ENCODE measurements at regions not wholly inside any gene's neighbourhood (a gene's known extent, or its start where the extent isn't known, plus 50 kb on each side); places are given as distances from the start of the nearest gene placed in this dataset.

DNA sequence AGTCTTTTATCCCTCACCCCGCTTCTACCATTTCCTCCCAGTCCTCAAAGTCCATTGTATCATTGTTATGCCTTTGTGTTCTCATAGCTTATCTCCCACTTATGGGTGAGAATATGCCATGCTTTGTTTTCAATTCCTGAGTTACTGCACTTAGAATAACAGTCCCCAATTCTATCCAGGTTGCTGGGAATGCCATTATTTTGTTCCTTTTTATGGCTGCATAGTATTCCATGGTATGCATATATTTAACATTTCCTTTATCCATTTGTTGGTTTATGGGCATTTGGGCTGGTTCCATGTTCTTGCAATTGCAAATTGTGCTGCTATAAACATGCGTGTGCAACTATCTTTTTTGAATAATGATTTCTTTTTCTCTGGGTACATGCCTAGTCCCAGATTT, 114.9 kb downstream of the VPREB1 start (continued):
- TF ChIP-seq KDM1A (IDR thresholded peaks at IDR 0.05; ENCODE audit: low read depth) (no peak), TFCP2L1 (CRISPR knock-in tag; IDR thresholded peaks at IDR 0.05) (no peak)
- TF ChIP-seq, protein P1, sequence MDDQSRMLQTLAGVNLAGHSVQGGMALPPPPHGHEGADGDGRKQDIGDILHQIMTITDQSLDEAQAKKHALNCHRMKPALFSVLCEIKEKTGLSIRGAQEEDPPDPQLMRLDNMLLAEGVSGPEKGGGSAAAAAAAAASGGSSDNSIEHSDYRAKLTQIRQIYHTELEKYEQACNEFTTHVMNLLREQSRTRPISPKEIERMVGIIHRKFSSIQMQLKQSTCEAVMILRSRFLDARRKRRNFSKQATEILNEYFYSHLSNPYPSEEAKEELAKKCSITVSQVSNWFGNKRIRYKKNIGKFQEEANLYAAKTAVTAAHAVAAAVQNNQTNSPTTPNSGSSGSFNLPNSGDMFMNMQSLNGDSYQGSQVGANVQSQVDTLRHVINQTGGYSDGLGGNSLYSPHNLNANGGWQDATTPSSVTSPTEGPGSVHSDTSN (IDR thresholded peaks at IDR 0.05) = no peak

DNA sequence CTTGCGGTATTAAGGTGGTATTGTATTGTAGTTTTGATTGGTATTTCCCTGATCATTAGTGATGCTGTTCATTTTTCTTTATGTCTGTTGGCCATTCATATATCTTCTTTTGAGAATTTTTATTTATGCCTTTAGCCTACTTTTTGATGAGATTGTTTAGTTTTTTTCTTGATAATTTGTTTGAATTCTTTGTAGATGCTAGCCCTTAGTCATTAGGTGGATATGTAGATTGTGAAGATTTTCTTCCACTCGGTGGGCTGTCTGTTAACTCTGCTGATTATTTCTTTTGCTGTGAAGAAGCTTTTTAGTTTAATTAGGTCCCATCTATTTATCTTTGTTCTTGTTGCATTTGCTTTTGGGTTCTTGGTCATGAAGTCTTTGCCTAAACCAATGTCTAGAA, 115.4 kb downstream of the VPREB1 start:
- CTCF ChIA-PET = interaction anchor here (0.8 kb wide), 1 partner anchor 63 kb away, joined by 3 read pairs; no protein-coding TSS in a partner anchor

DNA sequence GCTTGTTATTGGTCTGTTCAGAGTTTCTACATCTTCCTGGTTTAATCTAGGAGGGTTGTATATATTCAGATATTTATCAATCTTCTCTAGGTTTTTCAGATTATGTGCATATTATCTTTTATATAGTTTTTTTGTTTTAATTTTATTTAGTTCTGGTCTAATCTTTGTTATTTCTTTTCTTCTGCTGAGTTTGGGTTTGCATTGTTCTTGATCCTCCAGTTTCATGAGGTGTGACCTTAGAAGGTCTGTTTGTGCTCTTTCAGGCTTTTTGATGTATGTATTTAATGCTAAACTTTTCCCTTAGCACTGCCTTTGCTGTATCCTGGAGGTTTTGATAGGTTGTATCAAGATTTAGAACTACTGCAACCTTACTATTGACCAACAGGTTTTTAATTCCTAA, 117.7 kb downstream of the VPREB1 start:
- CTCF ChIA-PET = no interaction called here
- H3K27ac ChIP-seq = no peak overlapping the region
- no peaks in the 10 kb centered on the region for H3K9me3 ChIP-seq
- POLR2A ChIA-PET = no interaction called here
- H3K4me2 ChIP-seq = no peak overlapping the region
- no peaks in the 10 kb centered on the region for H3K4me1 ChIP-seq
- no peak overlapping the region for H3K4me3 ChIP-seq
- no peak for FAIRE-seq
- no peak for TF ChIP-seq CHD4 (IDR thresholded peaks at IDR 0.05; ENCODE audit: borderline replicate concordance)
- TF ChIP-seq CHD2 (IDR thresholded peaks at IDR 0.05; ENCODE audit: low read length, partially characterized antibody) = no peak
- TF ChIP-seq, protein P2, sequence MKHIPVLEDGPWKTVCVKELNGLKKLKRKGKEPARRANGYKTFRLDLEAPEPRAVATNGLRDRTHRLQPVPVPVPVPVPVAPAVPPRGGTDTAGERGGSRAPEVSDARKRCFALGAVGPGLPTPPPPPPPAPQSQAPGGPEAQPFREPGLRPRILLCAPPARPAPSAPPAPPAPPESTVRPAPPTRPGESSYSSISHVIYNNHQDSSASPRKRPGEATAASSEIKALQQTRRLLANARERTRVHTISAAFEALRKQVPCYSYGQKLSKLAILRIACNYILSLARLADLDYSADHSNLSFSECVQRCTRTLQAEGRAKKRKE (CRISPR knock-in tag; IDR thresholded peaks at IDR 0.05; ENCODE audit: low read depth) = no peak
- TF ChIP-seq FOSB (CRISPR knock-in tag; IDR thresholded peaks at IDR 0.05) = no peak
- no peak for TF ChIP-seq ZFP36 (IDR thresholded peaks at IDR 0.05; ENCODE audit: borderline replicate concordance, partially characterized antibody)
- no peak for TF ChIP-seq SREBF2 (IDR thresholded peaks at IDR 0.05)
- TF ChIP-seq PHF8 (IDR thresholded peaks at IDR 0.05; ENCODE audit: borderline replicate concordance, low read depth) = no peak
- no peak for TF ChIP-seq RAD21 (conservative IDR thresholded peaks at IDR 0.05 in 1 of 2, IDR thresholded peaks at IDR 0.05 in 1 of 2)
- no peak for TF ChIP-seq RFX5 (IDR thresholded peaks at IDR 0.05)
- TF ChIP-seq CBX2 (IDR thresholded peaks at IDR 0.05; ENCODE audit: borderline replicate concordance, low read depth) = no peak
- DNase-seq (ENCODE audit: low read depth in 1 of 2, low spot score in 1 of 2) = no peak
- no peak for ATAC-seq

More for the DNA sequence above, 115.4 kb downstream of the VPREB1 start:
- no peak for ATAC-seq
- POLR2A ChIA-PET = no interaction called here
- WGBS (ENCODE audit: missing lambda C conversion rate) = 51% methylated on average over 2 of the region's 2 CpGs
- Histone ChIP-seq H3K4me2 (no peak overlapping the region), H3K27ac (no peak overlapping the region), H3K4me1 (no peaks in the 10 kb centered on the region), H3K9me3 (no peaks in the 10 kb centered on the region), H3K4me3 (no peak overlapping the region)
- FAIRE-seq = no peak
- TF ChIP-seq FOSB (CRISPR knock-in tag; IDR thresholded peaks at IDR 0.05) = no peak
- TF ChIP-seq, protein P2 (CRISPR knock-in tag; IDR thresholded peaks at IDR 0.05; ENCODE audit: low read depth) = no peak
- no peak for TF ChIP-seq CBX8 (IDR thresholded peaks at IDR 0.05)
- TF ChIP-seq, protein P3, sequence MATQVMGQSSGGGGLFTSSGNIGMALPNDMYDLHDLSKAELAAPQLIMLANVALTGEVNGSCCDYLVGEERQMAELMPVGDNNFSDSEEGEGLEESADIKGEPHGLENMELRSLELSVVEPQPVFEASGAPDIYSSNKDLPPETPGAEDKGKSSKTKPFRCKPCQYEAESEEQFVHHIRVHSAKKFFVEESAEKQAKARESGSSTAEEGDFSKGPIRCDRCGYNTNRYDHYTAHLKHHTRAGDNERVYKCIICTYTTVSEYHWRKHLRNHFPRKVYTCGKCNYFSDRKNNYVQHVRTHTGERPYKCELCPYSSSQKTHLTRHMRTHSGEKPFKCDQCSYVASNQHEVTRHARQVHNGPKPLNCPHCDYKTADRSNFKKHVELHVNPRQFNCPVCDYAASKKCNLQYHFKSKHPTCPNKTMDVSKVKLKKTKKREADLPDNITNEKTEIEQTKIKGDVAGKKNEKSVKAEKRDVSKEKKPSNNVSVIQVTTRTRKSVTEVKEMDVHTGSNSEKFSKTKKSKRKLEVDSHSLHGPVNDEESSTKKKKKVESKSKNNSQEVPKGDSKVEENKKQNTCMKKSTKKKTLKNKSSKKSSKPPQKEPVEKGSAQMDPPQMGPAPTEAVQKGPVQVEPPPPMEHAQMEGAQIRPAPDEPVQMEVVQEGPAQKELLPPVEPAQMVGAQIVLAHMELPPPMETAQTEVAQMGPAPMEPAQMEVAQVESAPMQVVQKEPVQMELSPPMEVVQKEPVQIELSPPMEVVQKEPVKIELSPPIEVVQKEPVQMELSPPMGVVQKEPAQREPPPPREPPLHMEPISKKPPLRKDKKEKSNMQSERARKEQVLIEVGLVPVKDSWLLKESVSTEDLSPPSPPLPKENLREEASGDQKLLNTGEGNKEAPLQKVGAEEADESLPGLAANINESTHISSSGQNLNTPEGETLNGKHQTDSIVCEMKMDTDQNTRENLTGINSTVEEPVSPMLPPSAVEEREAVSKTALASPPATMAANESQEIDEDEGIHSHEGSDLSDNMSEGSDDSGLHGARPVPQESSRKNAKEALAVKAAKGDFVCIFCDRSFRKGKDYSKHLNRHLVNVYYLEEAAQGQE (IDR thresholded peaks at IDR 0.05) = no peak
- TF ChIP-seq CHD4 (IDR thresholded peaks at IDR 0.05; ENCODE audit: borderline replicate concordance) = no peak
- no peak for TF ChIP-seq HDAC2 (IDR thresholded peaks at IDR 0.05)
- no peak for TF ChIP-seq ZNF302 (CRISPR knock-in tag; IDR thresholded peaks at IDR 0.05)
- no peak for TF ChIP-seq POLR2AphosphoS2 (conservative IDR thresholded peaks at IDR 0.05; ENCODE audit: low read length)
- TF ChIP-seq, protein P4, sequence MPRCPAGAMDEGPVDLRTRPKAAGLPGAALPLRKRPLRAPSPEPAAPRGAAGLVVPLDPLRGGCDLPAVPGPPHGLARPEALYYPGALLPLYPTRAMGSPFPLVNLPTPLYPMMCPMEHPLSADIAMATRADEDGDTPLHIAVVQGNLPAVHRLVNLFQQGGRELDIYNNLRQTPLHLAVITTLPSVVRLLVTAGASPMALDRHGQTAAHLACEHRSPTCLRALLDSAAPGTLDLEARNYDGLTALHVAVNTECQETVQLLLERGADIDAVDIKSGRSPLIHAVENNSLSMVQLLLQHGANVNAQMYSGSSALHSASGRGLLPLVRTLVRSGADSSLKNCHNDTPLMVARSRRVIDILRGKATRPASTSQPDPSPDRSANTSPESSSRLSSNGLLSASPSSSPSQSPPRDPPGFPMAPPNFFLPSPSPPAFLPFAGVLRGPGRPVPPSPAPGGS (IDR thresholded peaks at IDR 0.05) = no peak
- no peak for TF ChIP-seq TFCP2L1 (CRISPR knock-in tag; IDR thresholded peaks at IDR 0.05)
- TF ChIP-seq CEBPB (IDR thresholded peaks at IDR 0.05) = no peak
- TF ChIP-seq NPAS2 (CRISPR knock-in tag; IDR thresholded peaks at IDR 0.05; ENCODE audit: borderline replicate concordance) = no peak
- no peak for TF ChIP-seq RCOR1 (IDR thresholded peaks at IDR 0.05; ENCODE audit: low read depth, low read length)
- TF ChIP-seq, protein P5, sequence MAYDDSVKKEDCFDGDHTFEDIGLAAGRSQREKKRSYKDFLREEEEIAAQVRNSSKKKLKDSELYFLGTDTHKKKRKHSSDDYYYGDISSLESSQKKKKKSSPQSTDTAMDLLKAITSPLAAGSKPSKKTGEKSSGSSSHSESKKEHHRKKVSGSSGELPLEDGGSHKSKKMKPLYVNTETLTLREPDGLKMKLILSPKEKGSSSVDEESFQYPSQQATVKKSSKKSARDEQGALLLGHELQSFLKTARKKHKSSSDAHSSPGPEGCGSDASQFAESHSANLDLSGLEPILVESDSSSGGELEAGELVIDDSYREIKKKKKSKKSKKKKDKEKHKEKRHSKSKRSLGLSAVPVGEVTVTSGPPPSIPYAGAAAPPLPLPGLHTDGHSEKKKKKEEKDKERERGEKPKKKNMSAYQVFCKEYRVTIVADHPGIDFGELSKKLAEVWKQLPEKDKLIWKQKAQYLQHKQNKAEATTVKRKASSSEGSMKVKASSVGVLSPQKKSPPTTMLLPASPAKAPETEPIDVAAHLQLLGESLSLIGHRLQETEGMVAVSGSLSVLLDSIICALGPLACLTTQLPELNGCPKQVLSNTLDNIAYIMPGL (CRISPR knock-in tag; IDR thresholded peaks at IDR 0.05; ENCODE audit: borderline replicate concordance) = no peak
- TF ChIP-seq ZFP36 (IDR thresholded peaks at IDR 0.05; ENCODE audit: borderline replicate concordance, partially characterized antibody) = no peak
- no peak for TF ChIP-seq EHF (CRISPR knock-in tag; IDR thresholded peaks at IDR 0.05)
- DNase-seq (ENCODE audit: low read depth in 1 of 2, low spot score in 1 of 2) = no peak

All from A549 (cell line).